Neural cell (in vitro differentiated cells): ENCODE measurements at regions not wholly inside any gene's neighbourhood (a gene's known extent, or its start where the extent isn't known, plus 50 kb on each side); places are given as distances from the start of the nearest gene placed in this dataset.

Source experiments
- H2AFZ ChIP-seq: fragments of 200-600, 300-800 bp; sonication (generic), shearing (Covaris generic); 2 replicates; pipeline ENCODE4 v1.6.0; 2014; ENCODE audit warnings: low read depth, mild to moderate bottlenecking, antibody characterized with exemption, low read length, moderate library complexity
- H3F3A ChIP-seq: fragments of 200-600 bp; shearing (Covaris generic); 2 replicates; pipeline ENCODE4 v1.6.1; 2016; ENCODE audit warnings: mild to moderate bottlenecking, moderate library complexity, mixed read lengths, antibody characterized with exemption, low read length; ENCODE audit not compliant: insufficient read depth, poor library complexity, severe bottlenecking
- H3K27ac ChIP-seq: fragments of 200-600, 300-800 bp; sonication (generic), shearing (Covaris generic); 2 replicates; pipeline ENCODE4 v1.5.1; 2014; ENCODE audit warnings: mild to moderate bottlenecking, low read length, moderate library complexity
- H3K27me3 ChIP-seq: fragments of 300-800, 200-600 bp; sonication (generic), shearing (Covaris generic); 2 replicates; pipeline ENCODE4 v1.6.0; 2014; ENCODE audit warnings: mild to moderate bottlenecking, low read depth, low read length, moderate library complexity; ENCODE audit not compliant: insufficient read depth
- H3K36me3 ChIP-seq: fragments of 300-800, 200-600 bp; sonication (generic), shearing (Covaris generic); 2 replicates; pipeline ENCODE4 v1.5.1; 2014; ENCODE audit warnings: mild to moderate bottlenecking, antibody characterized with exemption, low read length, moderate library complexity; ENCODE audit not compliant: insufficient read depth
- H3K4me2 ChIP-seq: fragments of 300-800, 200-600 bp; sonication (generic), shearing (Covaris generic); 2 replicates; pipeline ENCODE4 v1.6.0; 2014; ENCODE audit warnings: mild to moderate bottlenecking, low read length
- H3K4me3 ChIP-seq: fragments of 300-800, 200-600 bp; sonication (generic), shearing (Covaris generic); 2 replicates; pipeline ENCODE4 v1.5.1; 2014; ENCODE audit warnings: mild to moderate bottlenecking, low read length, moderate library complexity
- H3K79me2 ChIP-seq: fragments of 200-600 bp; shearing (Covaris generic); replicated peaks from 2 replicates; pipeline ENCODE4 v1.6.0; 2014; ENCODE audit warnings: mild to moderate bottlenecking, low read length, moderate library complexity; ENCODE audit not compliant: insufficient read depth
- H3K9ac ChIP-seq: fragments of 300-800, 200-600 bp; sonication (generic), shearing (Covaris generic); 2 replicates; pipeline ENCODE4 v1.6.1; 2016; ENCODE audit warnings: mild to moderate bottlenecking, low read length, mixed read lengths
- H3K9me2 ChIP-seq: fragments of 200-600 bp; shearing (Covaris generic); 2 replicates; pipeline ENCODE4 v1.6.1; 2016; ENCODE audit warnings: mild to moderate bottlenecking, low read length, mixed read lengths; ENCODE audit not compliant: insufficient read depth
- H3K9me3 ChIP-seq: fragments of 200-600, 300-800 bp; sonication (generic), shearing (Covaris generic); 2 replicates; pipeline ENCODE4 v1.6.1; 2016; ENCODE audit warnings: mild to moderate bottlenecking, mixed run types, low read length, moderate library complexity, mixed read lengths
- H4K20me1 ChIP-seq: fragments of 200-600 bp; shearing (Covaris generic); 2 replicates; pipeline ENCODE4 v1.6.1; 2016; ENCODE audit warnings: mild to moderate bottlenecking, mixed run types; ENCODE audit not compliant: insufficient read depth
- CTCF ChIP-seq: fragments of 450-650 bp; IDR thresholded peaks from 2 replicates; pipeline ENCODE4 v1.5.1; 2014; ENCODE audit warnings: antibody characterized with exemption, mild to moderate bottlenecking, moderate library complexity; ENCODE audit not compliant: poor library complexity, severe bottlenecking
- EP300 ChIP-seq: fragments of 450-650 bp; conservative IDR thresholded peaks from 2 replicates; pipeline ENCODE4 v1.6.1; 2014; ENCODE audit warnings: antibody characterized with exemption, mild to moderate bottlenecking, moderate library complexity; ENCODE audit not compliant: poor library complexity, severe bottlenecking
- EZH2 ChIP-seq: fragments of 200-600, 300-800 bp; shearing (Covaris generic), sonication (generic); IDR thresholded peaks from 2 replicates; pipeline ENCODE4 v1.6.1; 2014; ENCODE audit warnings: antibody characterized with exemption, low read length, borderline replicate concordance, mild to moderate bottlenecking; ENCODE audit not compliant: insufficient read depth, poor library complexity, severe bottlenecking
- MXI1 ChIP-seq: fragments of 450-650 bp; conservative IDR thresholded peaks from 2 replicates; pipeline ENCODE4 v1.6.1; 2014; ENCODE audit warnings: antibody characterized with exemption, mild to moderate bottlenecking; ENCODE audit not compliant: poor library complexity, severe bottlenecking
- POLR2AphosphoS5 ChIP-seq: IDR thresholded peaks from 2 replicates; pipeline ENCODE4 v1.6.1; 2012
- RAD21 ChIP-seq: fragments of 450-650 bp; conservative IDR thresholded peaks from 2 replicates; pipeline ENCODE4 v1.6.1; 2014; ENCODE audit warnings: antibody characterized with exemption, mild to moderate bottlenecking, moderate library complexity
- REST ChIP-seq: IDR thresholded peaks from 2 replicates; pipeline ENCODE4 v1.6.1; 2012; ENCODE audit warnings: borderline replicate concordance
- SMC3 ChIP-seq: fragments of 450-650 bp; conservative IDR thresholded peaks from 2 replicates; pipeline ENCODE4 v1.6.1; 2014; ENCODE audit warnings: antibody characterized with exemption, mild to moderate bottlenecking, moderate library complexity; ENCODE audit not compliant: poor library complexity
- TAF1 ChIP-seq: IDR thresholded peaks from 2 replicates; pipeline ENCODE4 v1.6.1; 2012; ENCODE audit warnings: low read depth

- TF ChIP-seq REST (no peak), EP300 (no peak), EZH2 (no peak), RAD21 (no peak)
- H3K79me2 ChIP-seq: no peaks in the 10 kb centered on the region
- H3K36me3 ChIP-seq: no peaks in the 10 kb centered on the region
- no peak overlapping the region for H3K9ac ChIP-seq
- no peaks in the 10 kb centered on the region for H3K9me2 ChIP-seq
- no peaks in the 10 kb centered on the region for H3K9me3 ChIP-seq
- no peaks in the 10 kb centered on the region for H3K27me3 ChIP-seq
- H3K4me3 ChIP-seq: no peak overlapping the region
- H3K27ac ChIP-seq: no peak overlapping the region
- H3F3A ChIP-seq: no peaks in the 10 kb centered on the region
- no peak overlapping the region for H3K4me2 ChIP-seq
- no peak overlapping the region for H2AFZ ChIP-seq
- H4K20me1 ChIP-seq: no peaks in the 10 kb centered on the region
These were observed 1242.2 kb upstream of the MIR17HG start for GRCh38 chr13:90105276-90105675.

DNA sequence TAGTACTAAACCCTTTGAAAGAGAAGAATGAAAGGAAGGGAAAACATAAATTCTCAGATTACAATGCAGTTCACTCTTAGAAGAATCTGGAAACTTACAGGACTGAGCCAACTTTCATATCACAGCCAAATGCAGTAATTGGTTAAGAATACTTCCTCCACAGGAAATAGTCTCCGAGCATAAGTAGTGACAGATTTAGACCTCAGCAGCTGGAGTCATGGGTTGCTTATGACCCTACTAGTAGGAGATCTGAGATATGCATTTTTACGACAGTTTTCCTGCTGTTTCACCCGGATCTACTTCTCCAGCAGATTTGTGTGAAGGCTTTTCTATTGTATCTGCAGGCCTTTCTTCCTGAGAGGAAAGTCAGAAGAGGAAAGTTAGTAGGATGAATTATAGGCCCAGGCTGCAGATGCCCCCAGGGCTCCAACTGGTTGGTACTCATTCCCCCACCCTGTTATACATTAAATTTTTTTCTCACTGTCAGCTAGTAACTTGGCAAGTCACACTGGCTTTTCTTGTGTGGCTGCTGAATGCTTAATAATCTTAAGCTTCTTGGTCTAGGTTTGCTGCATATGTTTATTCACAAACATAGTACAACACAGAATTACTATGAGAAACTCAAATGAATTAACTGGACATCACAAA lies 1241.5 kb upstream of the MIR17HG start:
- TF ChIP-seq MXI1 (no peak), EP300 (no peak), EZH2 (no peak), SMC3 (no peak), CTCF (no peak), POLR2AphosphoS5 (no peak), REST (no peak), RAD21 (no peak), TAF1 (no peak)

More for the DNA sequence above, 1241.5 kb upstream of the MIR17HG start:
- Histone ChIP-seq H3K36me3 (no peaks in the 10 kb centered on the region), H4K20me1 (no peaks in the 10 kb centered on the region), H3K4me3 (no peak overlapping the region), H3F3A (no peaks in the 10 kb centered on the region), H3K9me2 (no peaks in the 10 kb centered on the region), H2AFZ (no peak overlapping the region), H3K9ac (no peak overlapping the region), H3K27me3 (no peaks in the 10 kb centered on the region), H3K79me2 (no peaks in the 10 kb centered on the region), H3K27ac (no peak overlapping the region), H3K9me3 (no peaks in the 10 kb centered on the region), H3K4me2 (no peak overlapping the region)
